Epithelial cell of esophagus (primary cell): ENCODE measurements at regions not wholly inside any gene's neighbourhood (a gene's known extent, or its start where the extent isn't known, plus 50 kb on each side); places are given as distances from the start of the nearest gene placed in this dataset.
A peak's percentile ranks its signal among the peaks of the same experiment; 100 is the strongest.
"Not testable (repeated sequence)": the region's sequence is repeated elsewhere in the genome, so short reads cannot be mapped to it uniquely, and the experiment has no call there.

Source experiments
- DNase-seq: peaks from one replicate; pipeline ENCODE4 v3.0.0; 2010; ENCODE audit warnings: low read depth
- H3K4me3 ChIP-seq: 2 replicates; pipeline ENCODE4 v1.5.1; 2011; ENCODE audit warnings: mild to moderate bottlenecking, low read length, control low read depth
- CTCF ChIP-seq: IDR thresholded peaks from 2 replicates; pipeline ENCODE4 v1.5.1; 2011; ENCODE audit warnings: low read depth, mild to moderate bottlenecking, low read length, control low read depth, inconsistent platforms; ENCODE audit not compliant: insufficient read depth; ENCODE audit errors: missing control alignments

GRCh38 chr11:122405547-122406341 lies 249.8 kb upstream of the UBASH3B start:
- no peak for DNase-seq
- no peak for TF ChIP-seq CTCF
- no peak overlapping the region for H3K4me3 ChIP-seq

GRCh38 chr11:122404571-122404970 lies 251.0 kb upstream of the UBASH3B start:
- H3K4me3 ChIP-seq: no peak overlapping the region
- TF ChIP-seq CTCF: no peak
- peak; percentile 34 for DNase-seq

- not testable (repeated sequence) for DNase-seq, H3K4me3 ChIP-seq
These were observed 253.9 kb upstream of the UBASH3B start for GRCh38 chr11:122401581-122401980.

- H3K4me3 ChIP-seq: no peak overlapping the region
- DNase-seq: peak; percentile 23
- no peak for TF ChIP-seq CTCF
These were observed 256.1 kb upstream of the UBASH3B start for GRCh38 chr11:122399375-122399774.

- no peak overlapping the region for H3K4me3 ChIP-seq
- TF ChIP-seq CTCF: no peak
- DNase-seq: no peak
These were observed 256.7 kb upstream of the UBASH3B start for GRCh38 chr11:122398851-122399250.

GRCh38 chr11:122398167-122398566 lies 257.4 kb upstream of the UBASH3B start:
- H3K4me3 ChIP-seq: no peak overlapping the region
- no peak for DNase-seq
- no peak for TF ChIP-seq CTCF

GRCh38 chr11:122395282-122395681 lies 260.2 kb upstream of the UBASH3B start:
- DNase-seq: no peak
- no peak overlapping the region for H3K4me3 ChIP-seq
- TF ChIP-seq CTCF: no peak
